Smooth muscle cell (in vitro differentiated cells): ENCODE measurements at regions not wholly inside any gene's neighbourhood (a gene's known extent, or its start where the extent isn't known, plus 50 kb on each side); places are given as distances from the start of the nearest gene placed in this dataset.

ENCODE experiments used
- DNase-seq: peaks from one replicate; lab custom pipeline; 2025; ENCODE audit not compliant: unreplicated experiment; lab: John Stamatoyannopoulos, UW
- H2AFZ ChIP-seq: fragments of 200-600 bp; sonication (generic); 2 replicates; pipeline ENCODE4 v1.6.0; 2016; ENCODE audit warnings: antibody characterized with exemption, low read depth, mild to moderate bottlenecking
- H3F3A ChIP-seq: fragments of 200-600 bp; sonication (generic); 2 replicates; pipeline ENCODE4 v1.6.0; 2017; ENCODE audit warnings: antibody characterized with exemption, low read depth
- H3K27ac ChIP-seq: fragments of 200-600 bp; sonication (generic); 2 replicates; pipeline ENCODE4 v1.5.1; 2016; ENCODE audit warnings: low read depth, mild to moderate bottlenecking
- H3K27me3 ChIP-seq: fragments of 200-600 bp; sonication (generic); 2 replicates; pipeline ENCODE4 v1.6.1; 2016; ENCODE audit warnings: low read depth, mild to moderate bottlenecking
- H3K36me3 ChIP-seq: fragments of 200-600 bp; sonication (generic); 2 replicates; pipeline ENCODE4 v1.5.1; 2016; ENCODE audit warnings: low read depth
- H3K4me1 ChIP-seq: fragments of 200-600 bp; sonication (generic); 2 replicates; pipeline ENCODE4 v1.5.1; 2016; ENCODE audit warnings: low read depth
- H3K4me2 ChIP-seq: fragments of 200-600 bp; sonication (generic); 2 replicates; pipeline ENCODE4 v1.6.0; 2016; ENCODE audit warnings: mild to moderate bottlenecking
- H3K4me3 ChIP-seq: fragments of 200-600 bp; sonication (generic); 2 replicates; pipeline ENCODE4 v1.5.1; 2016; ENCODE audit warnings: mild to moderate bottlenecking
- H3K79me2 ChIP-seq: fragments of 200-600 bp; sonication (generic); 2 replicates; pipeline ENCODE4 v1.6.0; 2016; ENCODE audit warnings: low read depth, mild to moderate bottlenecking
- H3K9ac ChIP-seq: fragments of 200-600 bp; sonication (generic); 2 replicates; pipeline ENCODE4 v1.6.0; 2016; ENCODE audit warnings: low read depth
- H3K9me3 ChIP-seq: fragments of 200-600 bp; sonication (generic); replicated peaks from 2 replicates; pipeline ENCODE4 v1.5.1; 2016; ENCODE audit warnings: low read depth
- H4K20me1 ChIP-seq: fragments of 200-600 bp; sonication (generic); 2 replicates; pipeline ENCODE4 v1.6.0; 2016; ENCODE audit warnings: low read depth
- CTCF ChIP-seq: fragments of 200-600 bp; sonication (generic); IDR thresholded peaks from 2 replicates; pipeline ENCODE4 v1.5.1; 2017; ENCODE audit warnings: borderline replicate concordance, mild to moderate bottlenecking, antibody characterized with exemption; ENCODE audit not compliant: insufficient read depth, poor library complexity, severe bottlenecking
- WGBS: methylation state at CpG from one replicate; pipeline ENCODE4 v1.1.7; 2016; ENCODE audit warnings: low lambda C conversion rate; 5-methylcytosine and 5-hydroxymethylcytosine counted together

- DNase-seq, result no peak
- Histone ChIP-seq H3K4me3 (no peak overlapping the region), H3K4me1 (no peaks in the 10 kb centered on the region), H3K79me2 (no peaks in the 10 kb centered on the region), H3K4me2 (no peak overlapping the region), H3K27me3 (no peaks in the 10 kb centered on the region), H4K20me1 (no peaks in the 10 kb centered on the region), H3K9me3 (no peaks in the 10 kb centered on the region), H3K9ac (no peak overlapping the region), H2AFZ (no peak overlapping the region), H3F3A (no peaks in the 10 kb centered on the region), H3K36me3 (no peaks in the 10 kb centered on the region), H3K27ac (no peak overlapping the region)
- WGBS, result 73% methylated on average over 2 of the region's 2 CpGs
- TF ChIP-seq CTCF, result no peak
These were observed 414.1 kb upstream of the PROX1 start for GRCh38 chr1:213573648-213574009.

- Histone ChIP-seq H3K27me3 (peaks cover 25% of the 10 kb centered on the region), H4K20me1 (no peaks in the 10 kb centered on the region), H3K27ac (no peak overlapping the region), H3K79me2 (no peaks in the 10 kb centered on the region), H3K9ac (no peak overlapping the region), H2AFZ (no peak overlapping the region), H3K9me3 (no peaks in the 10 kb centered on the region), H3K36me3 (no peaks in the 10 kb centered on the region), H3K4me2 (no peak overlapping the region), H3K4me3 (no peak overlapping the region), H3F3A (no peaks in the 10 kb centered on the region), H3K4me1 (no peaks in the 10 kb centered on the region)
- WGBS, result 89% methylated on average over 6 of the region's 6 CpGs
- TF ChIP-seq CTCF, result no peak
- DNase-seq, result no peak
These were observed 404.7 kb upstream of the PROX1 start for GRCh38 chr1:213582976-213583567.

- Histone ChIP-seq H3K4me1 (no peaks in the 10 kb centered on the region), H3K9ac (no peak overlapping the region), H2AFZ (no peak overlapping the region), H3F3A (no peaks in the 10 kb centered on the region), H3K4me2 (no peak overlapping the region), H3K9me3 (no peaks in the 10 kb centered on the region), H3K36me3 (no peaks in the 10 kb centered on the region), H3K4me3 (no peak overlapping the region), H3K79me2 (no peaks in the 10 kb centered on the region), H3K27me3 (peaks cover 25% of the 10 kb centered on the region), H4K20me1 (no peaks in the 10 kb centered on the region), H3K27ac (no peak overlapping the region)
- no peak for TF ChIP-seq CTCF
- DNase-seq, result no peak
- WGBS, result 62% methylated on average over 2 of the region's 2 CpGs
These were observed 403.5 kb upstream of the PROX1 start for GRCh38 chr1:213584272-213584671.

GRCh38 chr1:213585402-213585801 lies 402.4 kb upstream of the PROX1 start:
- TF ChIP-seq CTCF, result no peak
- WGBS, result 91% methylated on average over 2 of the region's 2 CpGs
- H3K9ac ChIP-seq, result no peak overlapping the region
- H3K79me2 ChIP-seq, result no peaks in the 10 kb centered on the region
- H3K9me3 ChIP-seq, result no peaks in the 10 kb centered on the region
- no peak overlapping the region for H3K4me2 ChIP-seq
- no peaks in the 10 kb centered on the region for H3F3A ChIP-seq
- no peak overlapping the region for H3K4me3 ChIP-seq
- no peaks in the 10 kb centered on the region for H3K36me3 ChIP-seq
- H3K27ac ChIP-seq, result no peak overlapping the region
- no peak for DNase-seq
- H4K20me1 ChIP-seq, result no peaks in the 10 kb centered on the region
- no peaks in the 10 kb centered on the region for H3K4me1 ChIP-seq
- H2AFZ ChIP-seq, result no peak overlapping the region
- H3K27me3 ChIP-seq, result peaks cover 26% of the 10 kb centered on the region
